Esophagus muscularis mucosa (tissue), 4 donors: ENCODE measurements at regions not wholly inside any gene's neighbourhood (a gene's known extent, or its start where the extent isn't known, plus 50 kb on each side); places are given as distances from the start of the nearest gene placed in this dataset.

Source experiments
- CTCF ChIP-seq, 3 experiments: fragments of 200-600 bp in 2 of 3; fragments of 450-650 bp in 1 of 3; sonication (generic) in 2 of 3; IDR thresholded peaks; one replicate each; pipeline ENCODE4 v1.5.1; 2017 to 2019; ENCODE audit warnings: antibody characterized with exemption in 3 of 3, mild to moderate bottlenecking in 2 of 3, moderate library complexity in 1 of 3
- EP300 ChIP-seq: sonication (generic); formaldehyde crosslinking; IDR thresholded peaks from one replicate; pipeline ENCODE4 v1.6.1; 2017; ENCODE audit warnings: antibody characterized with exemption
- POLR2A ChIP-seq: fragments of 450-650 bp; IDR thresholded peaks from one replicate; pipeline ENCODE4 v1.6.1; 2017; ENCODE audit warnings: antibody characterized with exemption, moderate library complexity, mild to moderate bottlenecking, low read depth

DNA sequence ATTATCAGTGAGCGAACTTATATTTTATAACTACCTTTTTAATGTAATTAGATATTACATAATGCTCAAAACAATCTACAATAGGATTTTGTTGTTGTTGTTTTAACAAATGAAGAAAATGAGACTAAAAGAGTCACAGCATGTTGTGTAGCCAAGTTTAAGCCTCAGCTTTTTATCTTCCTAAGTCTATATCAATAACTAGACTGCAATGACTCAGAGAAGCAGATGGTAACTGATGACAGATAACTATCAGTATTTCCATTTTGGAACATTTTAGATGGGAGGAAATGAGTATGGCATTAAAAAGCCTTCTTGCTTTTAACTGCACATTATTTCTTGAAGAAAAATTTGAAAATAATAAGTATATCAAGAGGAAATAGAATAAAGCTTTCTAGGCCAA is 825.2 kb downstream of the SLITRK1 start:
- TF ChIP-seq CTCF (IDR thresholded peaks at IDR 0.05), result no peak
- no peak for TF ChIP-seq POLR2A
- no peak for TF ChIP-seq EP300
